HepG2 (cell line): ENCODE measurements at regions not wholly inside any gene's neighbourhood (a gene's known extent, or its start where the extent isn't known, plus 50 kb on each side); places are given as distances from the start of the nearest gene placed in this dataset.

ENCODE experiments used
- ATAC-seq: fragments of 200-7000 bp; cut with Tn5 transposase; 3 replicates; pipeline ENCODE4 v1.9.1; 2020; ENCODE audit warnings: mild to moderate bottlenecking, moderate library complexity
- BruUV-seq: library from RNA; stranded (reverse); fragments of 400-500 nt; replicated peaks from 2 replicates; lab custom pipeline; 2021; lab: Mats Ljungman, UMichigan
- CTCF ChIA-PET: fragments of 300-600 bp; formaldehyde crosslinking; extraction: SDS; loops from one replicate; lab custom pipeline; 2021; ENCODE audit warnings: low total read pairs, inconsistent platforms, low intra/inter-chr PET ratio; lab: Yijun Ruan, JAX
- POLR2A ChIA-PET: fragments of 350-600 bp; sonication (Branson Sonifier 250); formaldehyde crosslinking; loops from one replicate; lab custom pipeline; 2020; ENCODE audit warnings: antibody characterized with exemption, inconsistent platforms; lab: Yijun Ruan, JAX
- DNase-seq: peaks from one replicate; pipeline ENCODE4 v3.0.0-alpha.2; 2015; ENCODE audit warnings: low spot score
- FAIRE-seq: peaks from 3 replicates; lab custom pipeline; 2011; peaks lifted over from hg19 to GRCh38; lab: Jason Lieb, UNC
- H2AFZ ChIP-seq: one replicate; pipeline ENCODE4 v1.6.1; 2011; ENCODE audit warnings: low read length, inconsistent platforms
- H3K27ac ChIP-seq: fragments of 300-600 bp; 3 replicates; pipeline ENCODE4 v1.8.0; 2011; ENCODE audit warnings: mixed run types, mild to moderate bottlenecking, mixed read lengths, low read length, inconsistent platforms; ENCODE audit not compliant: insufficient read depth; ENCODE audit errors: extremely low read length
- H3K27me3 ChIP-seq, 2 experiments: fragments of 200-600 bp in 1 of 2; 2 replicates in 1 of 2; 3 replicates in 1 of 2; pipeline versions ENCODE4 v1.6.0 to v1.8.0; 2011; ENCODE audit warnings: low read length in 2 of 2, mild to moderate bottlenecking in 2 of 2, moderate library complexity in 2 of 2, inconsistent platforms in 1 of 2; ENCODE audit not compliant: insufficient read depth in 2 of 2, control insufficient read depth in 1 of 2
- H3K36me3 ChIP-seq, 2 experiments: fragments of 200-600 bp in 1 of 2; replicated peaks in 1 of 2; 2 replicates in 1 of 2; 3 replicates in 1 of 2; pipeline versions ENCODE4 v1.5.1 to v1.8.0; 2011; ENCODE audit warnings: low read length in 2 of 2, inconsistent platforms in 1 of 2; ENCODE audit not compliant: insufficient read depth in 2 of 2, control insufficient read depth in 1 of 2
- H3K4me1 ChIP-seq: 2 replicates; pipeline ENCODE4 v1.5.1; 2012; ENCODE audit warnings: low read length, inconsistent platforms; ENCODE audit not compliant: insufficient read depth
- H3K4me2 ChIP-seq: 2 replicates; pipeline ENCODE4 v1.6.0; 2011; ENCODE audit warnings: low read depth, low read length, inconsistent platforms
- H3K4me3 ChIP-seq, 3 experiments: fragments of 200-600 bp in 1 of 3; sonication (generic), shearing (Covaris generic) in 1 of 3; replicated peaks in 1 of 3; 2 replicates each; pipeline ENCODE4 v1.5.1; 2011 to 2016; ENCODE audit warnings: low read length in 3 of 3, inconsistent platforms in 2 of 3, low read depth in 2 of 3, mild to moderate bottlenecking in 2 of 3, control low read depth in 1 of 3, mixed read lengths in 1 of 3; ENCODE audit not compliant: insufficient read depth in 1 of 3
- H3K79me2 ChIP-seq: one replicate; pipeline ENCODE4 v1.6.1; 2011; ENCODE audit warnings: low read length, inconsistent platforms; ENCODE audit not compliant: insufficient read depth
- H3K9ac ChIP-seq: 2 replicates; pipeline ENCODE4 v1.6.0; 2011; ENCODE audit warnings: mild to moderate bottlenecking, low read depth, low read length, inconsistent platforms; ENCODE audit not compliant: insufficient read depth
- H3K9me3 ChIP-seq: 2 replicates; pipeline ENCODE4 v1.5.1; 2012; ENCODE audit warnings: mild to moderate bottlenecking, low read length
- H4K20me1 ChIP-seq: 2 replicates; pipeline ENCODE4 v1.6.0; 2011; ENCODE audit warnings: inconsistent platforms, mild to moderate bottlenecking, low read length, moderate library complexity; ENCODE audit not compliant: insufficient read depth
- ASH2L ChIP-seq: fragments of 300-600, 200-600 bp; sonication (generic); IDR thresholded peaks from 2 replicates; pipeline ENCODE4 v1.7.0; 2017; ENCODE audit warnings: low read depth, mild to moderate bottlenecking, moderate library complexity, mixed read lengths, low read length; ENCODE audit not compliant: insufficient read length
- ATM ChIP-seq: fragments of 450-650 bp; IDR thresholded peaks from 2 replicates; pipeline ENCODE4 v1.7.1; 2017; ENCODE audit warnings: mild to moderate bottlenecking, borderline replicate concordance
- DBP ChIP-seq: sonication (generic); formaldehyde crosslinking; IDR thresholded peaks from 2 replicates; pipeline ENCODE4 v1.4.0; 2020; ENCODE audit warnings: missing genetic modification reagents; ENCODE audit errors: not compliant biosample characterization
- FOXO1 ChIP-seq: sonication (generic); formaldehyde crosslinking; IDR thresholded peaks from 2 replicates; pipeline ENCODE4 v1.4.0; 2020; ENCODE audit warnings: missing genetic modification reagents
- HNF4G ChIP-seq, 2 experiments: sonication (generic) in 1 of 2; formaldehyde crosslinking in 1 of 2; IDR thresholded peaks; 2 replicates each; pipeline versions ENCODE4 v1.4.0 to v1.6.1; 2011 to 2020; ENCODE audit warnings: borderline replicate concordance in 2 of 2, low read depth in 2 of 2, mild to moderate bottlenecking in 2 of 2, low read length in 1 of 2, missing genetic modification reagents in 1 of 2, moderate library complexity in 1 of 2
- JDP2 ChIP-seq: sonication (generic); formaldehyde crosslinking; IDR thresholded peaks from 2 replicates; pipeline ENCODE4 v1.8.1; 2022; ENCODE audit warnings: missing genetic modification reagents, borderline replicate concordance
- KMT2A ChIP-seq: sonication (generic); formaldehyde crosslinking; IDR thresholded peaks from 2 replicates; pipeline ENCODE4 v1.4.0; 2020; ENCODE audit warnings: missing genetic modification reagents
- MIER2 ChIP-seq: IDR thresholded peaks from 2 replicates; pipeline ENCODE4 v1.6.1; 2016; ENCODE audit warnings: missing biosample characterization, missing genetic modification reagents
- MTA1 ChIP-seq: sonication (generic); formaldehyde crosslinking; IDR thresholded peaks from 2 replicates; pipeline ENCODE4 v1.4.0; 2020; ENCODE audit warnings: missing genetic modification reagents, mild to moderate bottlenecking, borderline replicate concordance
- MTA3 ChIP-seq: sonication (generic); formaldehyde crosslinking; IDR thresholded peaks from 2 replicates; pipeline ENCODE4 v1.4.0; 2020; ENCODE audit warnings: missing genetic modification reagents
- SIX4 ChIP-seq: sonication (generic); formaldehyde crosslinking; IDR thresholded peaks from 2 replicates; pipeline ENCODE4 v1.4.0; 2020; ENCODE audit warnings: missing genetic modification reagents
- SRY ChIP-seq: sonication (generic); formaldehyde crosslinking; IDR thresholded peaks from 2 replicates; pipeline ENCODE4 v1.8.0; 2022; ENCODE audit warnings: mild to moderate bottlenecking, missing genetic modification reagents
- ZMYM3 ChIP-seq: sonication (generic); formaldehyde crosslinking; IDR thresholded peaks from 2 replicates; pipeline ENCODE4 v1.5.1; 2020; ENCODE audit warnings: mild to moderate bottlenecking, missing genetic modification reagents
- ZNF556 ChIP-seq: sonication (generic); formaldehyde crosslinking; IDR thresholded peaks from 2 replicates; pipeline ENCODE4 v1.4.0; 2020; ENCODE audit warnings: mild to moderate bottlenecking, missing genetic modification reagents, borderline replicate concordance
- ZNF841 ChIP-seq: sonication (generic); formaldehyde crosslinking; IDR thresholded peaks from 2 replicates; pipeline ENCODE4 v1.8.1; 2023; ENCODE audit warnings: missing genetic modification reagents, borderline replicate concordance
- ZSCAN30 ChIP-seq: sonication (generic); formaldehyde crosslinking; IDR thresholded peaks from 2 replicates; pipeline ENCODE4 v1.5.0; 2020; ENCODE audit warnings: mild to moderate bottlenecking, missing genetic modification reagents
- ZSCAN5A ChIP-seq: sonication (generic); formaldehyde crosslinking; IDR thresholded peaks from 2 replicates; pipeline ENCODE4 v1.8.0; 2022; ENCODE audit warnings: mild to moderate bottlenecking, missing genetic modification reagents, borderline replicate concordance
- in situ Hi-C: cut with HindIII; loops from 2 replicates; pipeline ENCODE4 v1.10.0; 2017; ENCODE audit warnings: low pct_unique_long_range_greater_than_20kb; ENCODE audit not compliant: extremely low pct_ligation_motif_present
- intact Hi-C: fragments of 100-400 bp; cut with micrococcal nuclease; formaldehyde crosslinking; loops from one replicate; pipeline ENCODE4 v1.10.0; 2022; ENCODE audit not compliant: unreplicated experiment

- Histone ChIP-seq H3K4me3 (no peak overlapping the region), H3K27ac (no peak overlapping the region), H2AFZ (no peak overlapping the region), H3K4me2 (no peak overlapping the region), H3K79me2 (no peaks in the 10 kb centered on the region), H3K9ac (no peak overlapping the region), H3K36me3 (no peaks in the 10 kb centered on the region), H3K27me3 (no peaks in the 10 kb centered on the region), H3K4me1 (no peaks in the 10 kb centered on the region), H3K9me3 (no peaks in the 10 kb centered on the region), H4K20me1 (no peaks in the 10 kb centered on the region)
- ATAC-seq, result no peak
- intact Hi-C loops (no loop called here), in situ Hi-C loops (no loop called here)
- TF ChIP-seq MTA1 (CRISPR knock-in tag) (no peak), KMT2A (CRISPR knock-in tag) (no peak), ZSCAN30 (CRISPR knock-in tag) (no peak), DBP (CRISPR knock-in tag) (no peak), ASH2L (no peak), ZNF841 (CRISPR knock-in tag) (no peak), MTA3 (no peak), FOXO1 (CRISPR knock-in tag) (no peak), HNF4G (IDR thresholded peaks at IDR 0.05; ENCODE audit: borderline replicate concordance, low read depth, low read length) (no peak), HNF4G (CRISPR knock-in tag; IDR thresholded peaks at IDR 0.05; ENCODE audit: borderline replicate concordance, low read depth) (no peak), SIX4 (no peak), ZSCAN5A (CRISPR knock-in tag) (no peak), MIER2 (CRISPR knock-in tag) (no peak), ATM (no peak), JDP2 (CRISPR knock-in tag) (no peak), ZNF556 (CRISPR knock-in tag) (no peak), SRY (CRISPR knock-in tag) (no peak), ZMYM3 (no peak)
- no peak for DNase-seq
- no TSS peak for BruUV-seq
- CTCF ChIA-PET, result no interaction called here
- POLR2A ChIA-PET, result no interaction called here
- FAIRE-seq, result no peak
These were observed 1415.7 kb upstream of the PCDH9 start for GRCh38 chr13:68645814-68646213.
